ENCODE measurements at regions not wholly inside any gene's neighbourhood (a gene's known extent, or its start where the extent isn't known, plus 50 kb on each side); places are given as distances from the start of the nearest gene placed in this dataset.

GRCh38 chrX:147832707-147833348, 78.9 kb upstream of the FMR1 start:
- ATAC-seq (no peak), DNase-seq (no peak)
- Mint-ChIP-seq H3K9me3 (peaks cover 6% of the 10 kb centered on the region), H3K36me3 (ENCODE audit: insufficient read depth) (no peaks in the 10 kb centered on the region), H3K4me3 (no peak overlapping the region), H3K4me1 (ENCODE audit: low read depth) (no peaks in the 10 kb centered on the region), H3K27me3 (ENCODE audit: low read depth) (peaks cover 6% of the 10 kb centered on the region)

- Mint-ChIP-seq H3K36me3 (ENCODE audit: insufficient read depth) (no peaks in the 10 kb centered on the region), H3K4me3 (no peak overlapping the region), H3K27me3 (ENCODE audit: low read depth) (peaks cover 6% of the 10 kb centered on the region), H3K4me1 (ENCODE audit: low read depth) (no peaks in the 10 kb centered on the region), H3K9me3 (no peaks in the 10 kb centered on the region)
- DNase-seq (no peak), ATAC-seq (no peak)
These were observed 73.1 kb upstream of the FMR1 start for GRCh38 chrX:147838465-147839131.

GRCh38 chrX:147846676-147847075, 65.0 kb upstream of the FMR1 start:
- DNase-seq (no peak), ATAC-seq (no peak)
- H3K9me3 Mint-ChIP-seq = no peaks in the 10 kb centered on the region
- no peaks in the 10 kb centered on the region for H3K36me3 Mint-ChIP-seq (ENCODE audit: insufficient read depth)
- no peaks in the 10 kb centered on the region for H3K4me1 Mint-ChIP-seq (ENCODE audit: low read depth)
- H3K27me3 Mint-ChIP-seq (ENCODE audit: low read depth) = no peaks in the 10 kb centered on the region
- H3K4me3 Mint-ChIP-seq = no peak overlapping the region

- DNase-seq = no peak
- no peak for ATAC-seq
- Mint-ChIP-seq H3K36me3 (ENCODE audit: insufficient read depth) (no peaks in the 10 kb centered on the region), H3K4me3 (no peak overlapping the region), H3K4me1 (ENCODE audit: low read depth) (no peaks in the 10 kb centered on the region), H3K9me3 (no peaks in the 10 kb centered on the region), H3K27me3 (ENCODE audit: low read depth) (no peaks in the 10 kb centered on the region)
These were observed 63.7 kb upstream of the FMR1 start for GRCh38 chrX:147847999-147848398.

- ATAC-seq (no peak), DNase-seq (no peak)
- H3K4me1 Mint-ChIP-seq (ENCODE audit: low read depth) = no peaks in the 10 kb centered on the region
- no peaks in the 10 kb centered on the region for H3K27me3 Mint-ChIP-seq (ENCODE audit: low read depth)
- H3K4me3 Mint-ChIP-seq = no peak overlapping the region
- H3K36me3 Mint-ChIP-seq (ENCODE audit: insufficient read depth) = no peaks in the 10 kb centered on the region
- H3K9me3 Mint-ChIP-seq = no peaks in the 10 kb centered on the region
These were observed 62.9 kb upstream of the FMR1 start for GRCh38 chrX:147848543-147849443.

GRCh38 chrX:147850875-147851274, 60.8 kb upstream of the FMR1 start:
- no peak overlapping the region for H3K4me3 Mint-ChIP-seq
- no peaks in the 10 kb centered on the region for H3K4me1 Mint-ChIP-seq (ENCODE audit: low read depth)
- H3K9me3 Mint-ChIP-seq = no peaks in the 10 kb centered on the region
- H3K36me3 Mint-ChIP-seq (ENCODE audit: insufficient read depth) = no peaks in the 10 kb centered on the region
- ATAC-seq (no peak), DNase-seq (no peak)
- no peaks in the 10 kb centered on the region for H3K27me3 Mint-ChIP-seq (ENCODE audit: low read depth)

GRCh38 chrX:147853701-147854100, 58.0 kb upstream of the FMR1 start:
- Mint-ChIP-seq H3K27me3 (ENCODE audit: low read depth) (no peaks in the 10 kb centered on the region), H3K4me1 (ENCODE audit: low read depth) (no peaks in the 10 kb centered on the region), H3K36me3 (ENCODE audit: insufficient read depth) (no peaks in the 10 kb centered on the region), H3K4me3 (no peak overlapping the region), H3K9me3 (no peaks in the 10 kb centered on the region)
- DNase-seq (no peak), ATAC-seq (no peak)

- H3K4me1 Mint-ChIP-seq (ENCODE audit: low read depth) = no peaks in the 10 kb centered on the region
- no peak for ATAC-seq
These were observed 52.1 kb upstream of the FMR1 start for GRCh38 chrX:147859666-147860065.

More at GRCh38 chrX:147859666-147860065, 52.1 kb upstream of the FMR1 start:
- Mint-ChIP-seq H3K9me3 (no peaks in the 10 kb centered on the region), H3K27me3 (ENCODE audit: low read depth) (no peaks in the 10 kb centered on the region), H3K36me3 (ENCODE audit: insufficient read depth) (no peaks in the 10 kb centered on the region), H3K4me3 (no peak overlapping the region)
- no peak for DNase-seq
